Trophoblast cell (in vitro differentiated cells and primary cell): ENCODE measurements at regions not wholly inside any gene's neighbourhood (a gene's known extent, or its start where the extent isn't known, plus 50 kb on each side); places are given as distances from the start of the nearest gene placed in this dataset.

Source experiments
- DNase-seq, 2 donors: peaks; one replicate each; pipeline ENCODE4 v3.0.0-alpha.2; 2016
- H2AFZ ChIP-seq: 2 replicates; pipeline ENCODE4 v1.6.1; 2013; ENCODE audit warnings: low read length, moderate library complexity, mild to moderate bottlenecking; ENCODE audit not compliant: insufficient read depth, poor library complexity
- H2AK5ac ChIP-seq: 2 replicates; pipeline ENCODE4 v1.6.1; 2013; ENCODE audit warnings: mild to moderate bottlenecking, low read length
- H2BK120ac ChIP-seq: 2 replicates; pipeline ENCODE4 v1.6.1; 2013; ENCODE audit warnings: low read length, mild to moderate bottlenecking, moderate library complexity; ENCODE audit not compliant: insufficient read depth, poor library complexity
- H2BK12ac ChIP-seq: 2 replicates; pipeline ENCODE4 v1.6.1; 2013; ENCODE audit warnings: mild to moderate bottlenecking, low read length, moderate library complexity
- H2BK5ac ChIP-seq: 2 replicates; pipeline ENCODE4 v1.6.1; 2013; ENCODE audit warnings: low read length, low read depth, moderate library complexity, mild to moderate bottlenecking; ENCODE audit not compliant: poor library complexity
- H3K14ac ChIP-seq: 2 replicates; pipeline ENCODE4 v1.6.1; 2013; ENCODE audit warnings: mild to moderate bottlenecking, low read length
- H3K18ac ChIP-seq: 2 replicates; pipeline ENCODE4 v1.6.1; 2013; ENCODE audit warnings: mild to moderate bottlenecking, low read length
- H3K23ac ChIP-seq: 2 replicates; pipeline ENCODE4 v1.6.1; 2013; ENCODE audit warnings: low read length
- H3K27ac ChIP-seq: 2 replicates; pipeline ENCODE4 v1.5.1; 2013; ENCODE audit warnings: low read depth, mild to moderate bottlenecking, inconsistent platforms, low read length, moderate library complexity
- H3K27me3 ChIP-seq: 2 replicates; pipeline ENCODE4 v1.6.1; 2013; ENCODE audit warnings: inconsistent platforms, mild to moderate bottlenecking, low read length, moderate library complexity; ENCODE audit not compliant: insufficient read depth
- H3K36me3 ChIP-seq, 2 experiments: 1 replicate in 1 of 2; 2 replicates in 1 of 2; pipeline ENCODE4 v1.6.1; 2013; ENCODE audit warnings: low read length in 2 of 2, mild to moderate bottlenecking in 2 of 2, moderate library complexity in 1 of 2; ENCODE audit not compliant: insufficient read depth in 2 of 2, control insufficient read depth in 1 of 2
- H3K4ac ChIP-seq: 2 replicates; pipeline ENCODE4 v1.6.1; 2013; ENCODE audit warnings: low read depth, mild to moderate bottlenecking, low read length, moderate library complexity
- H3K4me1 ChIP-seq, 2 experiments: 1 replicate in 1 of 2; 2 replicates in 1 of 2; pipeline ENCODE4 v1.6.1; 2013; ENCODE audit warnings: low read length in 2 of 2, mild to moderate bottlenecking in 2 of 2, moderate library complexity in 1 of 2; ENCODE audit not compliant: insufficient read depth in 2 of 2, control insufficient read depth in 1 of 2
- H3K4me2 ChIP-seq: 2 replicates; pipeline ENCODE4 v1.6.1; 2013; ENCODE audit warnings: inconsistent platforms, mild to moderate bottlenecking, low read length, moderate library complexity
- H3K4me3 ChIP-seq: 2 replicates; pipeline ENCODE4 v1.5.1; 2013; ENCODE audit warnings: mild to moderate bottlenecking, low read depth, low read length, inconsistent platforms
- H3K79me1 ChIP-seq: one replicate; pipeline ENCODE4 v1.6.1; 2013; ENCODE audit warnings: low read length
- H3K79me2 ChIP-seq: 2 replicates; pipeline ENCODE4 v1.6.1; 2013; ENCODE audit warnings: low read length, mild to moderate bottlenecking; ENCODE audit not compliant: control insufficient read depth, insufficient read depth, poor library complexity
- H3K9ac ChIP-seq: 2 replicates; pipeline ENCODE4 v1.6.1; 2013; ENCODE audit warnings: mild to moderate bottlenecking, low read length
- H3K9me3 ChIP-seq: 2 replicates; pipeline ENCODE4 v1.6.1; 2013; ENCODE audit warnings: low read depth, mild to moderate bottlenecking, control low read depth, inconsistent platforms, low read length; ENCODE audit not compliant: insufficient read depth
- H4K12ac ChIP-seq: 2 replicates; pipeline ENCODE4 v1.6.1; 2013; ENCODE audit warnings: low read depth, mild to moderate bottlenecking, low read length, moderate library complexity
- H4K8ac ChIP-seq: 2 replicates; pipeline ENCODE4 v1.6.1; 2013; ENCODE audit warnings: low read depth, mild to moderate bottlenecking, low read length, moderate library complexity
- H4K91ac ChIP-seq: one replicate; pipeline ENCODE4 v1.6.1; 2013; ENCODE audit warnings: low read depth, mild to moderate bottlenecking, low read length, moderate library complexity
- WGBS: extraction: QIAGEN DNeasy Blood & Tissue Kit; methylation state at CpG from one replicate; pipeline ENCODE4 v1.1.7; 2013; ENCODE audit warnings: missing lambda C conversion rate; ENCODE audit not compliant: insufficient read length, insufficient coverage; ENCODE audit errors: extremely low coverage; 5-methylcytosine and 5-hydroxymethylcytosine counted together

- H3K18ac ChIP-seq, result no peak overlapping the region
- no peaks in the 10 kb centered on the region for H3K4me1 ChIP-seq
- no peaks in the 10 kb centered on the region for H3K27me3 ChIP-seq
- H3K14ac ChIP-seq, result no peak overlapping the region
- no peaks in the 10 kb centered on the region for H3K9me3 ChIP-seq
- H3K79me1 ChIP-seq, result no peaks in the 10 kb centered on the region
- no peak overlapping the region for H3K4ac ChIP-seq
- no peak overlapping the region for H3K9ac ChIP-seq
- H2BK12ac ChIP-seq, result no peak overlapping the region
- no peak overlapping the region for H2AFZ ChIP-seq
- H2BK120ac ChIP-seq, result no peak overlapping the region
- no peaks in the 10 kb centered on the region for H3K79me2 ChIP-seq
- no peak overlapping the region for H2AK5ac ChIP-seq
- no peak overlapping the region for H4K91ac ChIP-seq
- no peak overlapping the region for H3K4me3 ChIP-seq
- H3K23ac ChIP-seq, result no peak overlapping the region
- no peak overlapping the region for H3K27ac ChIP-seq
- DNase-seq, result no peak
- H4K8ac ChIP-seq, result no peak overlapping the region
- H3K36me3 ChIP-seq, result no peaks in the 10 kb centered on the region
- H2BK5ac ChIP-seq, result no peak overlapping the region
- WGBS, result no CpG with 5 or more reads among the region's 10 CpGs
- no peak overlapping the region for H4K12ac ChIP-seq
- no peak overlapping the region for H3K4me2 ChIP-seq
These were observed 612.5 kb upstream of the TMEM132C start for GRCh38 chr12:127654383-127654985.

- Histone ChIP-seq H3K9ac (no peak overlapping the region), H3K79me2 (no peaks in the 10 kb centered on the region), H3K36me3 (no peaks in the 10 kb centered on the region), H3K4me1 (no peaks in the 10 kb centered on the region), H3K4ac (no peak overlapping the region), H3K27ac (no peak overlapping the region), H3K4me2 (no peak overlapping the region), H2BK120ac (no peak overlapping the region), H3K79me1 (no peaks in the 10 kb centered on the region), H3K23ac (no peak overlapping the region), H2BK12ac (no peak overlapping the region), H2AFZ (no peak overlapping the region), H3K14ac (no peak overlapping the region), H3K27me3 (no peaks in the 10 kb centered on the region), H4K12ac (no peak overlapping the region), H4K91ac (no peak overlapping the region), H3K4me3 (no peak overlapping the region), H2AK5ac (no peak overlapping the region), H3K18ac (no peak overlapping the region), H2BK5ac (no peak overlapping the region), H3K9me3 (no peaks in the 10 kb centered on the region), H4K8ac (no peak overlapping the region)
- WGBS, result no CpG with 5 or more reads among the region's 3 CpGs
- no peak for DNase-seq
These were observed 611.3 kb upstream of the TMEM132C start for GRCh38 chr12:127655691-127656090.

GRCh38 chr12:127656266-127656665, 610.7 kb upstream of the TMEM132C start:
- H3K9me3 ChIP-seq, result no peaks in the 10 kb centered on the region
- H2AK5ac ChIP-seq, result no peak overlapping the region
- H3K4me3 ChIP-seq, result no peak overlapping the region
- H2BK120ac ChIP-seq, result no peak overlapping the region
- H3K14ac ChIP-seq, result no peak overlapping the region
- no peak overlapping the region for H3K18ac ChIP-seq
- no peaks in the 10 kb centered on the region for H3K79me2 ChIP-seq
- no peak for DNase-seq
- H3K27me3 ChIP-seq, result no peaks in the 10 kb centered on the region
- no peak overlapping the region for H2BK5ac ChIP-seq
- H3K36me3 ChIP-seq, result no peaks in the 10 kb centered on the region
- H2BK12ac ChIP-seq, result no peak overlapping the region
- no peaks in the 10 kb centered on the region for H3K4me1 ChIP-seq
- no peak overlapping the region for H3K23ac ChIP-seq
- H3K4ac ChIP-seq, result no peak overlapping the region
- no peak overlapping the region for H4K91ac ChIP-seq
- no peaks in the 10 kb centered on the region for H3K79me1 ChIP-seq
- H4K12ac ChIP-seq, result no peak overlapping the region
- no peak overlapping the region for H3K4me2 ChIP-seq
- no peak overlapping the region for H3K9ac ChIP-seq
- no peak overlapping the region for H2AFZ ChIP-seq
- WGBS, result no CpG with 5 or more reads among the region's 3 CpGs
- H4K8ac ChIP-seq, result no peak overlapping the region
- H3K27ac ChIP-seq, result no peak overlapping the region

GRCh38 chr12:127657036-127657435, 609.9 kb upstream of the TMEM132C start:
- Histone ChIP-seq H2BK120ac (no peak overlapping the region), H3K9me3 (no peaks in the 10 kb centered on the region), H3K27ac (no peak overlapping the region), H2AK5ac (no peak overlapping the region), H3K9ac (no peak overlapping the region), H3K4ac (no peak overlapping the region), H2BK12ac (no peak overlapping the region), H4K12ac (no peak overlapping the region), H3K27me3 (no peaks in the 10 kb centered on the region), H3K18ac (no peak overlapping the region), H4K8ac (no peak overlapping the region), H3K79me2 (no peaks in the 10 kb centered on the region), H2BK5ac (no peak overlapping the region), H3K4me2 (no peak overlapping the region), H3K14ac (no peak overlapping the region), H3K4me1 (no peaks in the 10 kb centered on the region), H4K91ac (no peak overlapping the region), H3K36me3 (no peaks in the 10 kb centered on the region), H3K79me1 (no peaks in the 10 kb centered on the region), H3K4me3 (no peak overlapping the region), H3K23ac (no peak overlapping the region), H2AFZ (no peak overlapping the region)
- no peak for DNase-seq
